ENCODE measurements at regions not wholly inside any gene's neighbourhood (a gene's known extent, or its start where the extent isn't known, plus 50 kb on each side); places are given as distances from the start of the nearest gene placed in this dataset.

DNA sequence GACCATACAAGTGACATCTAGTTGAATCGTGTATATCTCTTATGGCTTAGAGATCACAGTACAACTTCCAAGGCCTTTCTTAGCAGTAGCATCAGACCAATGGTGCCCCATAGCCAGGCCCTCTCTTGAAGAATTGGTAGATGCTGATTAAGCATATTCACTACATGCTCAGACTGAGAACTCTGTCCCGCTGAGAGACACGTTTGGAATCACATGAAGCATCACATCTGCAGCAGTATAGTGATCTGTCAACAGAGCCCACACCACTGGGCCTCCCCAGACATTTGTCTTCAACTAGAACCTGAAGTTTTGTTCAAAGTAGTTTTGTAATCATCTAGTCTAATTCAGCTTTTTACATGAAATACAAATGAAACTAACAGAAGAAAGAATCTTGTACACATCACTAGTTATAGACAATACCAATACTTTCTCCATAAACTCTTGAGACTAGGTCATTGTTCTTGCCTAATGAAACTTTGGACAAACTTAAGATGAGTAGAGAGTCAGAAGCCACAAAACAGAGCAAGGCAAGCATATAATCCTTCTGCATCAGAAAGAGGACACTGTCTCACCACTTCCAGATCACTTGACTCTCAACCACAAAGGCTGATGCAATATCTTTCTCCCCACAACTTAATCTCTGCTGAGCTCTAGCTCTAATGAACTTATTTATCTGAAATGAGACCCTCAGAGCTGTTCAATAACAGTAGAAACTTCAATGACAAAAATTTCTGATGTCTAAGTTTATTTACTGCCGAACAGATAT is 182.7 kb downstream of the TBX18 start:
- DNase-seq, result no peak
- TF ChIP-seq, protein P1, sequence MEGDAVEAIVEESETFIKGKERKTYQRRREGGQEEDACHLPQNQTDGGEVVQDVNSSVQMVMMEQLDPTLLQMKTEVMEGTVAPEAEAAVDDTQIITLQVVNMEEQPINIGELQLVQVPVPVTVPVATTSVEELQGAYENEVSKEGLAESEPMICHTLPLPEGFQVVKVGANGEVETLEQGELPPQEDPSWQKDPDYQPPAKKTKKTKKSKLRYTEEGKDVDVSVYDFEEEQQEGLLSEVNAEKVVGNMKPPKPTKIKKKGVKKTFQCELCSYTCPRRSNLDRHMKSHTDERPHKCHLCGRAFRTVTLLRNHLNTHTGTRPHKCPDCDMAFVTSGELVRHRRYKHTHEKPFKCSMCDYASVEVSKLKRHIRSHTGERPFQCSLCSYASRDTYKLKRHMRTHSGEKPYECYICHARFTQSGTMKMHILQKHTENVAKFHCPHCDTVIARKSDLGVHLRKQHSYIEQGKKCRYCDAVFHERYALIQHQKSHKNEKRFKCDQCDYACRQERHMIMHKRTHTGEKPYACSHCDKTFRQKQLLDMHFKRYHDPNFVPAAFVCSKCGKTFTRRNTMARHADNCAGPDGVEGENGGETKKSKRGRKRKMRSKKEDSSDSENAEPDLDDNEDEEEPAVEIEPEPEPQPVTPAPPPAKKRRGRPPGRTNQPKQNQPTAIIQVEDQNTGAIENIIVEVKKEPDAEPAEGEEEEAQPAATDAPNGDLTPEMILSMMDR (IDR thresholded peaks at IDR 0.05), result no peak
- WGBS (ENCODE audit: insufficient coverage), result 90% methylated on average over 2 of the region's 4 CpGs
- Histone ChIP-seq H3K27ac (ENCODE audit: low read depth in 1 of 2, low read length in 2 of 2) (no peak overlapping the region), H3K9me3 (replicated peaks in 1 of 2; ENCODE audit: control insufficient read depth in 1 of 2, insufficient read depth in 1 of 2, low read length in 2 of 2) (peaks cover 0 to 3% of the 10 kb centered on the region in 2 donors), H4K20me1 (ENCODE audit: insufficient read depth, low read length) (no peaks in the 10 kb centered on the region), H3K79me2 (ENCODE audit: insufficient read depth, low read length) (no peaks in the 10 kb centered on the region), H3K9ac (ENCODE audit: insufficient read depth, low read length, poor library complexity, severe bottlenecking) (no peak overlapping the region), H3K4me3 (replicated peaks in 1 of 3; ENCODE audit: low read depth in 2 of 3, low read length in 3 of 3) (no peak overlapping the region), H3K4me2 (replicated peaks; ENCODE audit: extremely low read depth, low read length, poor library complexity, severe bottlenecking) (no peak overlapping the region), H3K4me1 (ENCODE audit: control insufficient read depth in 1 of 2, insufficient read depth in 2 of 2, low read length in 2 of 2) (no peaks in the 10 kb centered on the region), H3K27me3 (ENCODE audit: control insufficient read depth in 2 of 2, insufficient read depth in 2 of 2, low read length in 2 of 2) (peaks cover 0 to 8% of the 10 kb centered on the region in 2 donors), H2AFZ (ENCODE audit: insufficient read depth, low read depth, low read length, poor library complexity, severe bottlenecking) (no peak overlapping the region), H3K36me3 (replicated peaks in 1 of 2; ENCODE audit: control insufficient read depth in 1 of 2, insufficient read depth in 2 of 2, low read length in 2 of 2) (no peaks in the 10 kb centered on the region)
- no peaks in the 10 kb centered on the region for H3K36me3 Mint-ChIP-seq
- H3K4me3 Mint-ChIP-seq, result no peak overlapping the region
- H3K27ac Mint-ChIP-seq, result no peak overlapping the region
- peaks cover 1 to 10% (median 5%) of the 10 kb centered on the region in 3 donors for H3K27me3 Mint-ChIP-seq (ENCODE audit: low read depth in 3 of 3)
- intact Hi-C loops (cut with micrococcal nuclease), result no loop called here
- H3K4me1 Mint-ChIP-seq, result peaks cover 9% of the 10 kb centered on the region
- peaks cover 0 to 8% (median 3%) of the 10 kb centered on the region in 7 donors for H3K9me3 Mint-ChIP-seq

DNA sequence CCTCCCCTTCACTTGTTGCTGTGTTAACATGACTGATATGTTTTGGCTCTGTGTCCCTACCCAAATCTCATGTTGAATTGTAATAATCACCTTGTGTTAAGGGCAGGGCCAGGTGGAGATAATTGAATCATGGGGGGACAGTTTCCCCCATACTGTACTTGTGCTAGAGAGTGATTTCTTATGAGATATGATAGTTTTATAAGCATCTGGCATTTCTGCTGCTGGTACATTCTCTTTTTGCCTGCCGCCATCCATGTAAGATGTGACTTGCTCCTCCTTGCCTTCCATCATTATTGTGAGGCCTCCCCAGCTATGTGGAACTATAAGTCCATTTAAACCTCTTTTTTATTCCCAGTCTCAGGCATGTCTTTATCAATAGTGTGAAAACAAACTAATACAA is 185.0 kb downstream of the TBX18 start:
- no peak overlapping the region for H3K4me2 ChIP-seq (replicated peaks; ENCODE audit: extremely low read depth, low read length, poor library complexity, severe bottlenecking)

More for the DNA sequence above, 185.0 kb downstream of the TBX18 start:
- no peak overlapping the region for H3K4me3 ChIP-seq (replicated peaks in 1 of 3; ENCODE audit: low read depth in 2 of 3, low read length in 3 of 3)
- peaks cover 2 to 7% of the 10 kb centered on the region in 2 donors for H3K27me3 ChIP-seq (ENCODE audit: control insufficient read depth in 2 of 2, insufficient read depth in 2 of 2, low read length in 2 of 2)
- H3K27ac ChIP-seq (ENCODE audit: low read depth in 1 of 2, low read length in 2 of 2), result no peak overlapping the region
- no peaks in the 10 kb centered on the region for H3K79me2 ChIP-seq (ENCODE audit: insufficient read depth, low read length)
- no peak overlapping the region for H2AFZ ChIP-seq (ENCODE audit: insufficient read depth, low read depth, low read length, poor library complexity, severe bottlenecking)
- no peaks in the 10 kb centered on the region for H3K36me3 ChIP-seq (replicated peaks in 1 of 2; ENCODE audit: control insufficient read depth in 1 of 2, insufficient read depth in 2 of 2, low read length in 2 of 2)
- TF ChIP-seq, protein P1 (IDR thresholded peaks at IDR 0.05), result no peak
- H3K27me3 Mint-ChIP-seq (ENCODE audit: low read depth in 3 of 3), result peaks cover 0 to 5% (median 0%) of the 10 kb centered on the region in 3 donors
- intact Hi-C loops (cut with micrococcal nuclease), result no loop called here
- H3K9ac ChIP-seq (ENCODE audit: insufficient read depth, low read length, poor library complexity, severe bottlenecking), result no peak overlapping the region
- no peaks in the 10 kb centered on the region for H3K36me3 Mint-ChIP-seq
- no CpG with 5 or more reads among the region's 1 CpG for WGBS (ENCODE audit: insufficient coverage)
- peaks cover 9% of the 10 kb centered on the region for H3K4me1 Mint-ChIP-seq
- H3K9me3 Mint-ChIP-seq, result peaks cover 0 to 8% (median 3%) of the 10 kb centered on the region in 7 donors
- no peak overlapping the region for H3K27ac Mint-ChIP-seq
- H4K20me1 ChIP-seq (ENCODE audit: insufficient read depth, low read length), result no peaks in the 10 kb centered on the region
- no peaks in the 10 kb centered on the region for H3K4me1 ChIP-seq (ENCODE audit: control insufficient read depth in 1 of 2, insufficient read depth in 2 of 2, low read length in 2 of 2)
- no peak for DNase-seq
- peaks cover 0 to 3% of the 10 kb centered on the region in 2 donors for H3K9me3 ChIP-seq (replicated peaks in 1 of 2; ENCODE audit: control insufficient read depth in 1 of 2, insufficient read depth in 1 of 2, low read length in 2 of 2)
- no peak overlapping the region for H3K4me3 Mint-ChIP-seq
